GM10266 (cell line): ENCODE measurements at regions not wholly inside any gene's neighbourhood (a gene's known extent, or its start where the extent isn't known, plus 50 kb on each side); places are given as distances from the start of the nearest gene placed in this dataset.

Source experiments
- DNase-seq: peaks from one replicate; pipeline ENCODE4 v3.0.0; 2012; ENCODE audit errors: extremely low spot score
- CTCF ChIP-seq: IDR thresholded peaks from 2 replicates; pipeline ENCODE4 v1.5.1; 2012; ENCODE audit warnings: mild to moderate bottlenecking, low read depth; ENCODE audit not compliant: control insufficient read depth, insufficient read depth; ENCODE audit errors: missing control alignments

- no peak for TF ChIP-seq CTCF
- DNase-seq: no peak
Measured at GRCh38 chr2:209070262-209070661, 353.6 kb upstream of the MAP2 start.

GRCh38 chr2:209073151-209073550, 350.7 kb upstream of the MAP2 start:
- no peak for TF ChIP-seq CTCF
- no peak for DNase-seq

- no peak for TF ChIP-seq CTCF
- no peak for DNase-seq
Measured at GRCh38 chr2:209074711-209075110, 349.1 kb upstream of the MAP2 start.

DNA sequence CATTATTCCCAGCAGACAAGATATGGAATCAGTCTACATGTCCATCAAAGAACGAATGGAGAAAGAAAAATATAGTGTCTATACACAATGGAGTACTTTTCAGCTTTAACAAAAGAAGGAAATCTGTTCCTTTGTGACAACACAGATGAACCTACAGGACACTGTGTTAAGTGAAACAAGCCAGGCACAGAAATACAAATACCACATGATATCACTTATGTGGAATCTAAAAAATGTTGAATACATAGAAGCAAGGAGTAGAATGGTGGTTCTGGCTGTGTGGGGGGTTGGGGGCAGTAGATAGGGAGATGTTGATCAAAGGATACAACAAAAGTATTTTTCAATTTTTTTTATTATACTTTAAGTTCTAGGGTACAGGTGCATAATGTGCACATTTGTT, 347.7 kb upstream of the MAP2 start:
- DNase-seq: no peak
- no peak for TF ChIP-seq CTCF

GRCh38 chr2:209086761-209087160, 337.1 kb upstream of the MAP2 start:
- no peak for TF ChIP-seq CTCF
- no peak for DNase-seq

DNA sequence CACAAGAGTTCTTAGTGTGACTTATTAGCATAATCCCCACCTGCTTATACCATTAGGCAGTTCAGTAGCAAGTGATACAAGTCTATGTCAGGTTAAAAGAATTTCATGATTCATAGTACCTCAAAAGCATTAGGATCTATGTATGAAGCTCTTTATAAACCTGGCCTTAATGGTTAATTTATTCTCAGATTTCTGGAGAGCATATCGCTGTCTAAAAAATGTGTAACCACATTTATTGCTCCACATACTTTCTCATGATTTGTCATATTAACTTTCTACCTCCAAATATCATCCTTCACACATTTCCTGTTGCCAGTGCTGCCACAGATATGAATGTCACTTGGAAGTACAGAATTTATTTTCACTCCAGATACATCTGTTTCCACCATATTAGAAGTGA, 332.8 kb upstream of the MAP2 start:
- TF ChIP-seq CTCF: no peak

DNA sequence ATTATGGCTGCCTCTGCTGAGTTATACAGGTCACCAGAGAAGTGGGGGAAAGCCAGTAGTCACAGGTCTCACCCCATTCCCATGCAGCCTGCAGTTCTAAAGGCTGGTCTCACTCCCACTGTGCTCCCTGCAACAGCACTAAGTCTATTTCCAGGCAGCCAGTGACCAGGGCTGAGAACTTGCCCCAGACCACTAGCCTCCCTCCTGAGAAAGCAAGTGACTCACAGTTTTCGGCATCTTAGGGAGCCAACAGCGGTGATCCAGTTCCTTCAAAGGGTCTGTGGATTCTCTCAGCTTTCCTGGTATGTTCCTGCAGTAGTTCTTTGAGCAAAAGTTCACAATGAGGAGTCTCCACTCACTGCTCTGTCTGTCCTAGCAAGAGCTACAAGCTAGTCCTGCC, 329.6 kb upstream of the MAP2 start:
- TF ChIP-seq CTCF: no peak
- no peak for DNase-seq

More for the DNA sequence above, 332.8 kb upstream of the MAP2 start:
- DNase-seq: no peak
